ENCODE measurements at regions not wholly inside any gene's neighbourhood (a gene's known extent, or its start where the extent isn't known, plus 50 kb on each side); places are given as distances from the start of the nearest gene placed in this dataset.

- no peak for DNase-seq (ENCODE audit: extremely low spot score)
- intact Hi-C loops (cut with DNase I), result no loop called here
- H3K9me3 ChIP-seq, result no peaks in the 10 kb centered on the region
- no peak overlapping the region for H3K27ac ChIP-seq (replicated peaks in 1 of 4)
- H3K4me3 ChIP-seq, result no peak overlapping the region
- H3K4me1 ChIP-seq, result no peaks in the 10 kb centered on the region
- H3K36me3 ChIP-seq, result no peaks in the 10 kb centered on the region
- no peaks in the 10 kb centered on the region for H3K27me3 ChIP-seq
- 94% methylated on average over 1 of the region's 1 CpG for WGBS
- TF ChIP-seq POLR2AphosphoS5 (IDR thresholded peaks at IDR 0.05), result no peak
- TF ChIP-seq EP300 (IDR thresholded peaks at IDR 0.05), result no peak
- no peak for TF ChIP-seq POLR2A (IDR thresholded peaks at IDR 0.05; ENCODE audit: low read depth)
- TF ChIP-seq CTCF (IDR thresholded peaks at IDR 0.05), result no peak
Observed at GRCh38 chr2:140061240-140061639, 1281.0 kb upstream of the NXPH2 start.

GRCh38 chr2:140057928-140058327 is 1277.7 kb upstream of the NXPH2 start:
- DNase-seq (ENCODE audit: extremely low spot score), result no peak
- intact Hi-C loops (cut with DNase I), result no loop called here
- 50% methylated on average over 1 of the region's 1 CpG for WGBS
- Histone ChIP-seq H3K27ac (replicated peaks in 1 of 4) (no peak overlapping the region), H3K27me3 (no peaks in the 10 kb centered on the region), H3K9me3 (no peaks in the 10 kb centered on the region), H3K36me3 (no peaks in the 10 kb centered on the region), H3K4me1 (no peaks in the 10 kb centered on the region), H3K4me3 (no peak overlapping the region)
- no peak for TF ChIP-seq CTCF (IDR thresholded peaks at IDR 0.05)

- H3K9me3 ChIP-seq, result no peaks in the 10 kb centered on the region
- no peak overlapping the region for H3K27ac ChIP-seq (replicated peaks in 1 of 4)
- intact Hi-C loops (cut with DNase I), result no loop called here
- H3K36me3 ChIP-seq, result no peaks in the 10 kb centered on the region
- TF ChIP-seq POLR2AphosphoS5 (IDR thresholded peaks at IDR 0.05) (no peak), POLR2A (IDR thresholded peaks at IDR 0.05; ENCODE audit: low read depth) (no peak), EP300 (IDR thresholded peaks at IDR 0.05) (no peak), CTCF (IDR thresholded peaks at IDR 0.05) (no peak)
- H3K4me1 ChIP-seq, result no peaks in the 10 kb centered on the region
- H3K27me3 ChIP-seq, result no peaks in the 10 kb centered on the region
- DNase-seq (ENCODE audit: extremely low spot score), result no peak
- no peak overlapping the region for H3K4me3 ChIP-seq
Observed at GRCh38 chr2:140041811-140042210, 1261.6 kb upstream of the NXPH2 start.

- no peak overlapping the region for H3K27ac ChIP-seq (replicated peaks in 1 of 4)
- no peaks in the 10 kb centered on the region for H3K27me3 ChIP-seq
- H3K4me3 ChIP-seq, result no peak overlapping the region
- H3K4me1 ChIP-seq, result no peaks in the 10 kb centered on the region
- no peak for TF ChIP-seq POLR2AphosphoS5 (IDR thresholded peaks at IDR 0.05)
- no peak for TF ChIP-seq CTCF (IDR thresholded peaks at IDR 0.05)
- TF ChIP-seq EP300 (IDR thresholded peaks at IDR 0.05), result no peak
- TF ChIP-seq POLR2A (IDR thresholded peaks at IDR 0.05; ENCODE audit: low read depth), result no peak
- H3K36me3 ChIP-seq, result no peaks in the 10 kb centered on the region
- DNase-seq (ENCODE audit: extremely low spot score), result no peak
- no peaks in the 10 kb centered on the region for H3K9me3 ChIP-seq
- intact Hi-C loops (cut with DNase I), result no loop called here
- 71% methylated on average over 1 of the region's 1 CpG for WGBS
Observed at GRCh38 chr2:140041239-140041638, 1261.0 kb upstream of the NXPH2 start.

DNA sequence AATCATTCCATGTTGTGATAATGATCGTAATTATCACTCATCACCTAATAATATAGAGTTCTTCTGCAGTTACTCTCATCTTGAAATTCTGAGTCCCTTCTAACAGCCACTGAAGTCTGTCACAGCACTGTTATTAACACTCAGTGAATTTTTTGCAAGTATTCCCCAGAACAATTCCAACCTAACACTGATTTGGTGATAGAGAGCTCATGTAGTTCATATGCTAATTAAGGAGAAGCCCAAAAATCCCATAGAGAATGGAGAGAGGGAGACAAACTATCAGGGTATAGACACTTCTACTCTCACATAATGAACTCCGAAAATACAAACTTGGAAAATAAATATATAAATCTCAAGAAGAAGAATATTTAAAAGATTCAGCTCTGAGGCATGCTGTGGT is 1253.4 kb upstream of the NXPH2 start:
- H3K4me3 ChIP-seq, result no peak overlapping the region
- intact Hi-C loops (cut with DNase I), result no loop called here
- H3K9me3 ChIP-seq, result no peaks in the 10 kb centered on the region
- no peaks in the 10 kb centered on the region for H3K27me3 ChIP-seq
- WGBS, result 81% methylated on average over 2 of the region's 2 CpGs
- no peak for DNase-seq (ENCODE audit: extremely low spot score)
- H3K36me3 ChIP-seq, result no peaks in the 10 kb centered on the region
- TF ChIP-seq POLR2AphosphoS5 (IDR thresholded peaks at IDR 0.05), result no peak
- H3K27ac ChIP-seq (replicated peaks in 1 of 4), result no peak overlapping the region
- H3K4me1 ChIP-seq, result no peaks in the 10 kb centered on the region

Data from esophagus muscularis mucosa (tissue), 4 donors.